ACHN (cell line): ENCODE measurements at regions not wholly inside any gene's neighbourhood (a gene's known extent, or its start where the extent isn't known, plus 50 kb on each side); places are given as distances from the start of the nearest gene placed in this dataset.
"Not testable (repeated sequence)": the region's sequence is repeated elsewhere in the genome, so short reads cannot be mapped to it uniquely, and the experiment has no call there.

Experiments
- DNase-seq: peaks from one replicate; pipeline ENCODE4 v3.0.0-alpha.2; 2015
- in situ Hi-C: cut with HindIII; loops from 2 replicates; pipeline ENCODE4 v1.10.0; 2017; ENCODE audit warnings: low sequenced_read_pairs, low pct_ligation_motif_present, low pct_unique_long_range_greater_than_20kb

DNA sequence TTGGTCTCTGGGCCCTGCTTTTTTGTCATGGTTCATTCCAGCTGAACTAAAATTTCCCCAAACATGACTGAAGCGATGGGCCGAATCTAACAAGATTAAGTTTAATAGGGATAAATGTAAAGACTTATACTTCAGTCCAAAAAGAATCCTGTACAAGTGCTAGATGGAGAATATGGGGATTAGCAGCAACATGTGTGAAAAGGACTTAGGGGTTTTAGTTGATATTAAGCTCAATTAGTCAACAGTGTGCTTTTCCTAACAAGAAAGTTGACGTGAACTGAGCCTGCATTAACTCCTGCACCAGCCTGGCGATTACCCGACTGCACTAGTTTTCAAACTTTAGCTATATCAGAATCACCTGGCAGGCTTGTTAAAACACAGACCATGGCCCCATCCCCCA is 61.0 kb upstream of the BBX start:
- in situ Hi-C loops: no loop called here
- no peak for DNase-seq

GRCh38 chr3:107464037-107464436 is 58.7 kb upstream of the BBX start:
- DNase-seq: no peak
- in situ Hi-C loops: no loop called here

- in situ Hi-C loops: no loop called here
- DNase-seq: no peak
These were observed 57.6 kb upstream of the BBX start for GRCh38 chr3:107465064-107465631.

DNA sequence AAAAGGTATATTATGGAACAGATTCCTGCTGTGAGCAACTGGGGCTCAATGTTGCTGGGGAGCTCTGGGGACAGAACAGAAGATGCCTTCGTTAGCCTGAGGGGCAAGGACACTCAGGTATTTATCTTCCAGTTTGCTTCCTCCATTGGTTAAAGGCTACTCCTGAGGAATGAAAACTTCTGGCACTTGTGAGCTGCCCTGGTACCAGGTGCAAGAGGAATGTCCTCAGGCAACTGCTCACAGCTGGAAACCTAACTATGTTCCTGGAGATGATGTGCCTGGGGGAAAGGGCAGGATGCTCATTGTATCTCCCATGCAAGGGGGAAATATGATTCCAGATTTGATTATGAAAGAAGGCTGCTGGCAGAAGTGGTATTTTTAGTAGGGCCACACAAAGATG is 54.0 kb upstream of the BBX start:
- in situ Hi-C loops: no loop called here
- no peak for DNase-seq

- in situ Hi-C loops, DNase-seq: not testable (repeated sequence)
These were observed 52.3 kb upstream of the BBX start for GRCh38 chr3:107470496-107470895.
